Head of caudate nucleus (tissue), 42 donors: ENCODE measurements at regions not wholly inside any gene's neighbourhood (a gene's known extent, or its start where the extent isn't known, plus 50 kb on each side); places are given as distances from the start of the nearest gene placed in this dataset.

Experiments
- DNase-seq, 42 donors: peaks; one replicate each; pipeline versions ENCODE4 v3.0.0 to v3.0.0-alpha.2; 2020 to 2021; ENCODE audit warnings: mixed read lengths in 7 of 42
- intact Hi-C: fragments of 100-400 bp; cut with DNase I; formaldehyde crosslinking; loops from one replicate; pipeline ENCODE4 v1.15.0; 2022

DNA sequence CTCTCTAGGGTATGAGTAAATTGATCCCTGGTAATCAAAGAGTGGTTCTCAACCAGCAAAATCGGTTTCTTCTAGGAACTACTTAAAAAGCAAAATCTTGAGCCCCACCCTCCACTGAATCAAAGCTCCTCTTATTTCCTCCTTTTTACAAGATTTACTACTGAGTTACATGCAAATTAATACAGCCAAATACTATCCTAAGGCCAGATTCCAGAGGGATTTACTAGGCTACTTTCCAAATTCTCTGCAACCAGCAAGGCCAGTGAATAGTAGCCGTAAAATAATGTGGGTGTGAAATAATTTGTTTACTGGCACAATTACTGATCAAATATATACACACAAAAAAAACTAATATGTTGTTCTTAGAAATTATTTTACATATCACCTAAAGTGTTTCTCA, 1583.8 kb downstream of the NCAM2 start:
- intact Hi-C loops: no loop called here
- DNase-seq: no peak

DNA sequence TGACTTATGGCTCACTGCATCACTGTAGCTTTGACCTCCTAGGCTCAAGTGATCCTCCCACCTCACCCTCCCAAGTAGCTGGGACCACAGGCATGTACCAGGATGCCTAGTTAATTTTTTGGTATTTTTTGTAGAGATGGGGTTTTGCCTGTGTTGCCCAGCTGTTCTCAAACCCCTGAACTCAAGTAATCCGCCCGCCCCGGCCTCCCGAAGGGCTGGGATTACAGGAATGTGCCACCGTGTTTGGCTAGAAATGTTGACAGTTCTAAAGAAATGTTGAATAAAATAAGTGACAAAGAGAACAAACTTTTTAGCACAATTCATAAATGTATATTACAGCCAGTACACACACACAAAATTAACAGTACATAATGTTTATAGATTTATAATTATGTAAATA, 1586.1 kb downstream of the NCAM2 start:
- DNase-seq: no peak

DNA sequence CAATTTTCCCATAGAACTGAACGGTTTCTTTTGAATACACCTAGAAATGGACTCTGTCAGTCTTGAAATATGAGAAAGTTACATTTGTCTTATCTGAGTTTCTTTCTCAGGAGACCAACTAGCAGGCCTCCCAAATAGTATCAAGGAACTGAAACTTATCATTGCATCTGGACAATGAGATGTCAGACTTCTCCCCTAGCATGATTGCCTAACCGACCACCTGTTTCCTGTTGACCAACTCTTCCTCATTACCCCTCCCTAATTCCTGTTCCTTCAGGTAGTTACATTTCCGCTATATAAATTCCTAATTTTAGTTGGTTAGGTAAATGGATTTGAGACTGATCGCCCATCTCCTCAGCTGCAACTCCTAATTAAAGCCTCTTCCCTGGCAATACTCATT, 1587.3 kb downstream of the NCAM2 start:
- intact Hi-C loops: no loop called here
- no peak for DNase-seq

More for the DNA sequence above, 1586.1 kb downstream of the NCAM2 start:
- intact Hi-C loops: no loop called here

DNA sequence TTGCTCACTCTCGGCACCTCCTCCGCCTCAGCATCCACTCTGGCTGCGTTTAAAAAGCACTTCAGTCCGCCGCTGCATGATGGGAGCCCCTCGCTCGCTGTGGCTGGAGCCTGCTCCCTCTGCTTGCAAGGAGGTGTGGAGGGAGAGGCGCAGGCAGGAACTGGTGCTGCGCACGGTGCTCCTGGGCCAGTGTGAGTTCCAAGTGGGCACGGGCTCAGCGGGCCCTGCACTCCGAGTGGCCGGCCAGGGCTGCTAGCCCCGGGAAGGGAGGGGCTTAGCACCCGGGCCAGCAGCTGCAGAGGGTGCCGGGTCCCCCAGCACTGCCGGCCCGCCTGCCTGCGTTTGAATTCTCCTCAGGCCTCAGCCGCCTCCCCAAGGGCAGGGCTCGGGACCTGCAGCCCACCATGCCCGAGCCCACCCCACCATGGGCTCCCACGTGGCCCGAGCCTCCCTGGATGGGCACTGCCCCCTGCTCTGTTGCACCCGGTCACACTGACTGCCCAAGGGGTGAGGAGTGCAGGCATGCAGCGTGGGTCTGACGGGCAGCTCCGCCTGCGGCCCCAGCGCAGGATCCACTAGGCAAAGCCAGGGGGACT, 1599.5 kb downstream of the NCAM2 start:
- no peak for DNase-seq
- intact Hi-C loops: no loop called here

DNA sequence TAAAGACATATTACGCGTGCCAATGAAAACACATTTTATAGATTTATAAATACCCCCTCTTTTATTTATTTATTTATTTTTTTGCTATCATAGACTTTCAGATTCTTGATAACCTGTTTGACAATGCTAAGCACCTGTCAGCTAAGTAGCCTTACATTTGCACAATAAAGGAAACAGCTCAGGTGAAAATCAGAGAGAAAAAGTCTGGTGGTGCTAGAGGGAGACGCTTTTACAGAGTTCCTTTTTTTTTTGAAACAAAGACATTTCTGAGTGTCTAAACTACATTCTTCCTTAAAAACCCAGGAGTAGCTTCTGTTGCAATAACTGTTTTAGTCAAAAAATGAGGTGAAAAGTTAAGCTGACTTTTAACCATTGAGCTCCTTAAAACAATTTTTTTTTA, 1611.6 kb downstream of the NCAM2 start:
- DNase-seq: no peak
- intact Hi-C loops: no loop called here

DNA sequence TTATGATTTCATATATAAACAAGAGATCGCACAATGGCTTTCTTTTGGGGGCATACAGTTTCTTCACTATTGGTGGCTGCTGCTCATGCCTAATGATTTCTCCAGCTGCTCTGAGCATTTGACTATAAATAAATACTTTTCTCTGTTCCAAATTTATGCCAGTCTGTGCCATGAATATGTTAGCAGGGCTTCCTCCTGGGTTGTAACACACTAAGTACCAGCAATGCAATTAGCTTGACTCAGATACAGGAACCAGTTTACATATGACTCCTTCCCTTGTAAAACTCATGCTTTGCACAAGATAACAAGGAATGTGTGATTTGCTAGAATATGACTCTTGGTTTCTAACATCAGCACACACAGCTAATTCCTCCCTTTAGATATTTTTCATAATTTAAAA, 1629.7 kb downstream of the NCAM2 start:
- DNase-seq: no peak
- intact Hi-C loops: no loop called here

DNA sequence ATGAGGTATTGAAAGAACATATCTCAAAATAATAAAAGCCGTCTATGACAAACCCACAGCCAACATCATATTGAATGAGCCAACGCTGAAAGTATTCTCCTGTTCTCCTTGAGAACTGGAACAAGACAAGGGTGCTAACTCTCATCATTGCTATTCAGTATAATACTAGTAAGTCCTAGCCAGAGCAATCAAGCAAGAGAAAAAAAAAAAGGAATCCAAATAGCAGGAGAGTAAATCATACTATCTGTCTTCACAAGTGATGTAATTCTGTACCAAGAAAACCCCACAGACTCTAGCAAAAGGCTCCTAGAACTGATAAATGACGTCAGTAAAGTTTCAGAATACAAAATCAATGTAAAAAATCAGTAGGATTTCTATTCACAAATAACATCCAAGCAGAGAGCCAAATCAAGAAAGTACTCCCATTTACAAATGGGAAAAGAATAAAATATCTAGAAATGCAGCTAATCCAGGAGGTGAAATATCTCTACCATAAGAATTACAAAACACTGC, 1632.8 kb downstream of the NCAM2 start:
- intact Hi-C loops: no loop called here
- no peak for DNase-seq

DNA sequence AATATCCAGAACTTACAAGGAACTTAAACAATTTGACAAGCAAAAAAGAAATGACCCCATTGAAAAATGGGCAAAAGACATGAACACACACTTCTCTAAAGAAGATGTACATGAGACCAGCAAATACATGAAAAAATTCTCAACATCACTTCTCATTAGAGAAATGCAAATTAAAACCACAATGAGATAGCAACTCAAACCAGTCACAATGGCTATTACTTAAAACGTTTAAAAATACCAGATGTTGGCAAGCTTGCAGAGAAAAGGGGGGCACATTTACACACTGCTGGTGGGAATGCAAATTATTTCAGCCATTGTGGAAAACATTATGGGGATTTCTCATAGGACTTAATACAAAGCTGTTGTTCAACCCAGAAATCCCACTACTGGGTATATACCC, 1634.0 kb downstream of the NCAM2 start:
- DNase-seq: no peak
- intact Hi-C loops: no loop called here

DNA sequence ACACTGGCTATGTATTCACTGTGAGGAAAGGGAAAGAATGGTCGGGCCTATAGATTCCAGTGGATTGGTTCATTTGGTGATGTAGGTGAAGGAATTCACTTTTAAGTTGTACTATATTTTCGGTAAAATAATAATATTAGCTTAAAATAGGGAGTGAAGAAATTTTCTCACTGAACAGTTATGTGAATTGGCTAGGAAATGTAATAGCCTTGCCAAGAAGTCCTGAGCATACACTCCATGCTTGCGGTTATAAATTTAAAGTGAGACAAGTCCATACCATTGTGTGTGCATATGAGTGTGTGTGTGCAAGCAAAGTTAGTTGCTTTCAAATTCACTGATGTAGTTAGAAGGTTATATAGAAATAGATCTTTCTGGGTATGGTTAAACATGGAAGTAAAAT, 1651.0 kb downstream of the NCAM2 start:
- no peak for DNase-seq
- intact Hi-C loops: no loop called here

DNA sequence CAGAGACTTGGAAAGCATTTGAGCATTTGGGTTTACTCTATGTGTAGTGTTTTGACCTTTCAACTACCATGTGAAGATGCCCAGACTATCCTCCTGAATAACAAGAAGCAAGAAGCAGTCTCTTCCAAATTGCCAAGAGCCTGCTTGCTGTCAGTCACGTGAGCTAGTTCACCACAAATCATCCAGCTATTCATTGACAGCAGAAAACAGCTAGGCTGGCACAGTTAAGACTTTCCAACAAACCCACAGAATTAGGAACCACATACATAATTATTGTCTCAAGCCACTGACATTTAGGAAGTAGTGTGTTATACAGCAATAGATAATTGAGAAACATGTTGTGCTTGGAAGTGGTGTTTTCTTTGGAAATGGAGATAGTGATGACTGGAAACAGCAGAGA, 1652.0 kb downstream of the NCAM2 start:
- intact Hi-C loops: no loop called here
- DNase-seq: no peak

DNA sequence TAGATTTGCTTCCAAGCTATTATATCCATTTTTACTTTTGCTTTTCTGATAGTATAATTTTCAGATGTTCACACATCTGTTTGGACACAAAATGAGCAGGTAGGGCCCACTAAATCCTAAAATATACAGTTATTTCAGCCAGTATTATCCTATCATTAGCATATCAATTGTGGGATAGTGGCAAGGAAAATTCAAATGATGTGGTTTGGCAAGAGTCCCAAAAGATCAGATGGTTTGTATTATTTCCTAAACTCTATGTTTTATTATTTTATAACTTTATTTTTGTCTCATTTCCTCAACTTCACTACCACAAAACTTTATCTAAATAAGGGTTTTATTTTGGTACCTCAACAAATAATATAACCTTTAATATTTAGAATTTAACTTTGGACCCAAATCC, 1659.6 kb downstream of the NCAM2 start:
- intact Hi-C loops: no loop called here
- DNase-seq: no peak

DNA sequence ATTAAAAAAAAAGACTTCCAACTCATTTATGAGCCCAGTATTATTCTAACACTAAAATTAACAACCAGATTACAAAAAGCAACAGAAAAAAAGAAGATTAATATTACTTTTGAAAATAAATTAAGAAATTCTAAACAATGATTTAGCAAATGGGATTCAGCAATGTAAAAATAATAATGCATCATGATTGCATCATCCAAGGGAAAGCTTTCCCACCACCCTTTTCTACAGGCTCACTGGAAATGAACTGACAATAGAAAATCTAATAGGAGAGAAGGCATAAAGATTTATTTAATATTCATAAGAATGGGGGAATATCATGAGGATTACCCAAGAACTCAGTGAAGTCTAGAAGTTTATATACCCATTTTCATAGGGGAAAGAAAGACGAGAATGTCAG, 1671.9 kb downstream of the NCAM2 start:
- no peak for DNase-seq
- intact Hi-C loops: no loop called here

DNA sequence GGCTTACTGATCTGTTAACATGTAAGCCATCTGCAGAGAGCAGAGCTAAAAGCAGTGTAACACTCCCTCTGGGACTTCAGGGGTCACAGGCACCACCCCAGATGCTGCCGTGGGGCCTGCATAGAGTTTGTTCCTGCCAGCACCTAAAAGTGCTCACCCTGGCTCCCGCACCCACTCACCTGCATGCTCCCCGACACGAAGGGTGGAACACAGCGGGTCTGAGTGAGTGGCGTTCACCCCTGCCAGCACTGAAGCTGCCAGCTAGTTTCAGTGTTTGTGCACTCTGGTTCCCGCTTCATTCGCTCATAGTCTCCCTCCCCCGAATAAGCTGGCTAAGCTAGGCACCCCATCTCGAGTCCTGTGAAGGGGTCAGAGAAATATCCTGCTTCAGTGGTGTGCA, 1681.0 kb downstream of the NCAM2 start:
- DNase-seq: no peak
- intact Hi-C loops: no loop called here

DNA sequence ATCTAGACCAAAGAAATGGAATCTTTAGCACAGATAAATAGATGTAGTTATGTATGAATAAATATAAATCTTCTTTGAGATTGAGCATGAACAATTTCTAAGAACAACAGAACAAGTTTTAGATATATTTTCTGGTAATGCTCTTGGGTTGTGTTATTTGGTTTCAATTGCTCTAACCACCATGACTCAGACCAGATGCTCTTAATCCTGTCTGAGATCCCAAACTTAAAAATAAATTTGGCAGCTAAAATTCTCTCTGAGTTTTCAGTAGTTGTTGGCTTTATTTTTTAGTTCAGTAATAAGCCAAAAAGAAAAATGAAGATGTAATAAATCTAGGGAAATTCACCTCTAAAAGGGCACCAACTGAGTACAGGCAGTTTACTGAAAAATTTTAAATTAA, 1693.4 kb downstream of the NCAM2 start:
- intact Hi-C loops: no loop called here

DNA sequence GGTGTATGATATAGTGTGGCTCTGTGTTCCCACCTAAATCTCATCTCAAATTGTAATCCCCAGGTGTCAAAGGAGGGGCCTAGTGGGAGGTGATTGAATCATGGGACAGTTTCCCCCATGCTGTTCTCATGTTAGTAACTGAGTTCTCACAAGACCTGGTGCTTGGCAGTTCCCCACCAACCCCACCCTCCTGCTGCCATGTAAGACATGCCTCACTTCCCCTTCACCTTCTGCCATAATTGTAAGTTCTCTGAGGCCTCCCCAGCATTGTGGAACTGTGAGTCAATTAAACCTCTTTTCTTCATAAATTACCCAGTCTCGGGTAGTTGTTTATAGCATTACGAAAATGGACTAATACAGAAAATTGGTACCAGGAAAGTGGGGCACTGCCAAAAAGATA, 1705.3 kb downstream of the NCAM2 start:
- no peak for DNase-seq
- intact Hi-C loops: no loop called here

More for the DNA sequence above, 1693.4 kb downstream of the NCAM2 start:
- no peak for DNase-seq

DNA sequence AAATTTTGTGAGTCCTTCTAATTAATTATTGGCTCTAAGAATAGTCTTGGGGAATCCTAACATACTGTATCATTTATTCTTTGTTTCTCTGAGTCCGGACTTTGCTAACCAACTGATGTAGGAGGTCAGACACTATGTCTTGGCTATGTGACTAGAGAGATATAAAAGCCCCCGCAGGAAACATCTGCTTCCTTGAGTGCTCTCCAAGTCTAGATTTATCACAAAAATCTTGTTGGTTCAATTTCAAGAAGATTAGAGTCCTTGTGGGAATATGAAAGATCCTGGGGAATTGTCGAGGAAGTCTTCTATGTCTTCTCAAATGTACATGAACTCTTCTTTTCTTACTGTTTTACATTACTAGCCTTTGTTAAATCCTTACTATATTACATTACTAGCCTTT, 1712.5 kb downstream of the NCAM2 start:
- intact Hi-C loops: no loop called here
- DNase-seq: no peak

DNA sequence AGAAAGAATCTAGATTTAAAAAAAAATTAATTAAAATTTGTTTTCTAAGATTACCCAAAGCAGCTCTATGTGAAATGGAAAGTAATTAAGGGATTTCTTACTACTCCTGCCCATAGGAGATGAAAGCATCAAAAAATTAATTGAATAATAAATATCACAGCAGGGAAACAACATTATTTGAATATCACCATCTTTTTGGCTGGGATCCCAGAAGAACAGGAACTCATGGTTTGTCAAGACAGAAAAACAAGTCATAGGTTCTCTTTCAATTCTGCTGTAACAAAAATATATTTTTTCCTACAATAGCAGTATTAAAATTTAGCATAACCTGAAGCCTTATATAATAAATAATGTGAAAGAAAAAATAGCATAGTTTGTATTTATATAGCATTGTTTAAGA, 1713.4 kb downstream of the NCAM2 start:
- intact Hi-C loops: no loop called here
- no peak for DNase-seq

DNA sequence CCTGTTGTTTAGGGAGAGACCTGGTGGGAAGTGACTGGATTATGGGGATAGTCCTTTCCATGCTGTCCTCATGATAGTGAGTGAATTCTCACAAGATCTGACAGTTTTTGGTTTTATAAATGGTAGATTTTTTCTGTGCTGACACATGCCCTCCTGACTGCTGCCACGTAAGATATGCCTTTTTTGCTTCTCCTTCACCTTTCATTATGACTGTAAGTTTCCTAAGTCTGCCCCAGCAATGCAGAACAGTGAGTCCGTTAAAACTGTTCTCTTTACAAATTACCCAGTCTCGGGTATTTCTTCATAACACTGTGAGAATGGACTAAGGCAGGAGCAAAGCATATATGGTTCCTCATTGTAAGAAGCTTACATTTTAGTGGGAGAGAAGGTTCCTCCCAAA, 1727.2 kb downstream of the NCAM2 start:
- DNase-seq: no peak
- intact Hi-C loops: no loop called here

DNA sequence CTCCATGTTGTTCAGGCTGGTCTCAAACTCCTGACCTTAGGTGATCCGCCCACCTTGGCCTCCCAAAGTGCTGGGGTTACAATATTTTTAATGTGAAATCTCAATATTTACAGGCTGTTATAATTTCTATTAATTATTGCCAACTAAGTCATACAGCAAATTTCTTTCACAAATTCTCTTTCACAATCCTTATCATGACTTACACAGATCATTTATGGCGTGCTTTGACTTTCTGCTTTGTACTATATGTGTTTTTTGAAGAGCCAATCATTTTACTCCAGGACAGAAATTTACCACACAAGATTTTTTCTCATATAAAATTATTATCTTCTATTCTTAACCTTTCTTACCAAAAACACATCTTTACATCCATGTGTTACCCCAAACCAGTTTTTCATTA, 1729.9 kb downstream of the NCAM2 start:
- intact Hi-C loops: no loop called here

DNA sequence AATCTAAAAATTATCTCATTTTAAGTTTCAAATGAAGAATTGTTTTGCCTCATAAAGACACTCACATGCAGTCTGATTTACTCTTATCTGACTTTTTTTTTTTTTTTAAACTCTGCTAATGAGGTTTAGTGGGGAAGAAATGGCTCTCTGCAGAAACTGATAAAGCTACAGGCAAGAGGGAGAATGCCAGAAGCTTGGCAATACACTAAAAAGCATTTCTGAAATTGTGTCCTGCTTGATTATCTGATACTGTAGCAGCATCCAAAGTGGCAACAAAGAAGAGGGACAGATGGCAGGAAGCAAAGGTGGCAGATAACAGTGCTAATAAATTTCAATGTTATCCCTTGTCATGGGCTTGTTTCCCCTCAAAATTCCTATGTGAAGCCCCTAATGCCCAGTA, 1744.9 kb downstream of the NCAM2 start:
- DNase-seq: no peak
- intact Hi-C loops: no loop called here

More for the DNA sequence above, 1729.9 kb downstream of the NCAM2 start:
- no peak for DNase-seq

DNA sequence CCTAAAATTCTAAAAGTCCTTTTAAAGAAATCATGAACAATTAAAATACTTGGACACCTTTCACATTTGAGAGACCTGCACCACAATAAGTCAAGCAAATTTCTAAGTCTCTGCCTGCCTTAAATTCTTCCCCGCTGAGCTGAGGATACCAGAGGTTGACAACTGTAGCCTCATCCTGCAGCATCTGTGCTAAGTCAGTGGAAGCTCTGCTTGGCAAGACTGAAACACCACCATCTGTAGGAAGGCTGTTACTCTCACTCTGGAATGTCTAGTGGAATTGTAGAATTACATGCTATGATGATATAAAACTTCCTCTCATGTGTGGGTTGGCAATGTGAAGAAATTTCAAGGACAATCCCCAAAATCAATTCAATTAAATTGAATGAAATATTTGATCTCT, 1756.5 kb downstream of the NCAM2 start:
- DNase-seq: no peak

DNA sequence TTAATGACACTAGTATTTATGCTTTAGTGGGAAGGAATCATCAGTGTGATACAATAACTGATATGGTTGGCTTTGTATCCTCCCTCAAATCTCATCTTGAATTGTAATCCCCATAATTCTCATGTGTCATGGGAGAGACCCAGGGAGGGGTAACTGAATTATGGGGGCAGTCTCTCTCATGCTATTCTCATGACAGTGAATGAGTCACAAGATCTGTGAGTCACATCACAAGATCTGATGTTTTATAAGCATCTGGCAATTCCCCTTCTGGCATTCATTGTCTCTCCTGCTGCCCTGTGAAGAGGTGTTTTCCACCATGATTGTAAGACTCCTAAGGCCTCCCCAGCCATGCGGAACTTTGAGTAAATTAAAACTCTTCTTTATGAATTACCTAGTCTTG, 1760.3 kb downstream of the NCAM2 start:
- no peak for DNase-seq
- intact Hi-C loops: no loop called here

More for the DNA sequence above, 1756.5 kb downstream of the NCAM2 start:
- intact Hi-C loops: no loop called here
